HG03520 (cell line): ENCODE measurements at regions not wholly inside any gene's neighbourhood (a gene's known extent, or its start where the extent isn't known, plus 50 kb on each side); places are given as distances from the start of the nearest gene placed in this dataset.

Experiments
- ATAC-seq: cut with Tn5 transposase; IDR thresholded peaks from one replicate; pipeline ENCODE4 v1.9.1; 2021; ENCODE audit warnings: mild to moderate bottlenecking, moderate library complexity; ENCODE audit not compliant: unreplicated experiment

DNA sequence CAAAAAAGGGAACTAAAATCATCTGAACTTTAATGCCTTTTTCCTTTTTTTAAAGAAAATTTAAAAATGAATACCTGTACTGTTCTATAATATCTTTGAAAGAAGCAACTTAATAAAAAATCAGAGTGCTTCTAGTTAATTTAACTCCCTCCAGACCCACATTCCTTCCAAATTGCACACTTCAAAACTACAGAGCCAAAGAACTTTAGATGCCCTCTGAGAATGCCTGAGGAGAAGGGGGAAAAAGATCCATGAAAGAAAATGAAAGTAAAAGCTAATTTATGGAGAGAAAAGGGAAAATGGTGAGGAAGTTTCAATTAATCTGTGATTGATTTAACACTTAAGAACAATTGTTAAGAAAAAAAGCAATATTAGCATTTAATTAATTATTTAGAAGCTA, 1141.6 kb downstream of the IGSF11 start:
- no peak for ATAC-seq

DNA sequence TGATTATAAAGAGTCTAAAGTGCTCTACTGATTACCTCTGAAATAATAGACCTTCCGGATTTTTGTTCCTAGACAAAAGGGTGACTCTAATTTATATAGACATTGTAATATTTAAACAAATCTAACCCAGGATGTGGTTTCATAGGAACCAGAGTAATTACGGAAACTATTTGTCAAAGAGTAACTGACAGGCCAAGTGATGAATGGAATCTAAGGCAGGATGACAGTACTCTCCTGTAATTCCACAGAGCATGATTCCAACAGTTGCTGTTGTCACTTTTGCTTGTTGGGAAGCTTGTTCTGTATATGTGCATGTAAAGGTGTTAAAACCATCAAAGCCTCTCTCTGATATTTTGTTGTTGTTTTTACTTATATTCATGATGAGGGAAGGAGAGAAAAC, 1141.0 kb downstream of the IGSF11 start:
- no peak for ATAC-seq

DNA sequence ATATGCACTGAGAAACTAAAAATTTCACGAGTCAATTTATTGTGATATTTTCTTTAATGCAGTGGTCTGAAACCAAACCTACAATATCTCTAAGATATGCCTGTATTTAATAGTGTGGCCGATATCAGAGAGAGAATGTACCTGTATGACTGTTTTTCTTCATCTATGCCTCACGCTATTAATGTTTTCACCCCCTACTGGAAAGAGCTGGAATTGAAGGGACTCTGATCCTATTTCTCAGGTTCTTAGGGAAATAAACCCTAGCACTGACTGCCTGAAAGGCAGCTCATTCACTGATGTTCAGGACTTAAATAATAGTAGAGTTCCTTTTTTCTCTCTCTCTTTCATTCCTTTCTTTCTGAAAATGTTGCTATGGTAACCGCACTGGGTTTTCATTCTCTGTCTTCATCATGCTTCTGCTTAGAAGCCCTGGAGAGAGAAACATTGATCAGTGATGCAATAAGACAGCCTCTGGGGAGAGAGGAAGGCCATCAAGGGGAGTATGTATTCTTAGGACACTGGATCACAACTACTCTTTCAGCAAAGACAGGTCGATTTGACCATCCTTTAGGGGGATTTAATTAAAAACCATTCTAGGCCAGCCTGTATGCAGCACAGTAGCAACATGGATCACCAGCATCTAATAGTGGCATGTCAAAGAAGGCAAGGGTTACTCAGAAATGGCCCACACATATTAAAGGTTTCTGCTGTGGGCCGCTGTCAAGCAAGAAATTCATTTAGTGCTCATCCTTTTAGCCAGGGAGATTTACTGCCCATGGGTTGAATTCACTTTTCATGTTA, 1135.7 kb downstream of the IGSF11 start:
- ATAC-seq = peak; percentile 79

DNA sequence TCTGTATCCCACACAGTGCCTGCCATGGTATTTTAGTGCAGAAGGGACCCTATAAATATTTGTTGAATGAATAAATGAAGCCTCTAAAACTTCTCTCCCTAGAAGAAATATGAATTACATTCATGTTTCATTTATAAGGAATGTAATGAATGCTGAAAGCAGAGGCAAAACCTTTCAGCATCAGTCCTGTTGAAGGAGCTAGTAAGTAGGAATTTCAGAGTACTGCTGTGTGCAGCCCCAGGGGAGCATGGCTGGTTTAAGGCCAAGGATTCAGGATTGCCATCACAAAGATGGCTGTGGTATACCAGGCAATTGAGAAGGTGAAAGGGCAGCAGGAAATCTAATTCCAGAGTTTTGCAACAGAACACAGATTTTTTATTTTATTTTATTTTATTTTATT, 1131.4 kb downstream of the IGSF11 start:
- no peak for ATAC-seq

DNA sequence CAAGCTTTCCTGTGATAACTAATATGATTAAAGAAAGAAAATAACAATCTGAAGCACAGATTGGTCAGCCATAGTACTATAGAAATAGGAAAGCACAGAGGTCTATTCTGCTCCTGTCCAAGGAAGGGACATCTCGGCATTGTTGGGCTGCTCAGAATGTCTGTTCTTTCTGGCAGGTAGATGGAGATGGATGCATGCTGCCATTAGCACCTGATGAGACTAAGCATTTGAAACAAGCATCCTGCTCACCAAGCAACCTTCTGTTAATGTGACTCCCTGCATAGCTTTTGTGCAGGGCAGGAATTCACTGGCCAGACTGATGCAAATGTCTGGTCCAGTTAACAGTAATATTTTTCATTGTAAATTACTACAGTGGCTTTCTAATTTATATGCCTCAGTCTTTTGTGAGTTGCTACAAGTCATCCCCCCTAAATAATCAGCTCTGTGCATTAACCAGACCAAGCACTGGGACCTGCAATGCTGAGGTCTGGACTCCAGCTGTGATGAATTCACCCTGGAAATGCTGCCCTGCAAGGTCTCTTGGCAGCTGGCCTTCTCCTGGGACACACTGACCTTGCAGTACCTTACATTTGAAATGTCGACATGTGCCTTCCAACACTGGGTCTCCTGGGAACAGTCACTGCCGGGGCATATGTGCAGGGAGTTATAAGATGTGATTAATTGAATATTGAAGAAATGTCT, 1123.7 kb downstream of the IGSF11 start:
- ATAC-seq = no peak

DNA sequence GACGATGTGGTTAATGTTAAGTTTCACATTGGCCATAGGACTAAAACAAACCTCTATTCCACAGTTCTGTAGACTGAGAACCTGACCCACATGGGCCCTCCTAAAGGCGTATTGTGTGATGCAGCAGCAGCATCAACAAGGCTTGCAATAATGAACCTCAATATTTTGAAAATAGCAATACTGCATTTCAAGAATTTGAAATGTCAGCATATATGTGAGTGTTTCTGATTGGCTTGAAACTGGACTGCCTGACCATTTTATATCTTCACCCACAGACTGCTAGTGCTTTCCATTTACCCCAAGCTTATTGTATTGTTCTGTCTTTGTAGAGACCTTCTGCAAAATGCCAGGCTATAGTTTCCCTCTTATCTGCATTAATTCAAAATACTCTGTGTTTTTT, 1122.3 kb downstream of the IGSF11 start:
- no peak for ATAC-seq

DNA sequence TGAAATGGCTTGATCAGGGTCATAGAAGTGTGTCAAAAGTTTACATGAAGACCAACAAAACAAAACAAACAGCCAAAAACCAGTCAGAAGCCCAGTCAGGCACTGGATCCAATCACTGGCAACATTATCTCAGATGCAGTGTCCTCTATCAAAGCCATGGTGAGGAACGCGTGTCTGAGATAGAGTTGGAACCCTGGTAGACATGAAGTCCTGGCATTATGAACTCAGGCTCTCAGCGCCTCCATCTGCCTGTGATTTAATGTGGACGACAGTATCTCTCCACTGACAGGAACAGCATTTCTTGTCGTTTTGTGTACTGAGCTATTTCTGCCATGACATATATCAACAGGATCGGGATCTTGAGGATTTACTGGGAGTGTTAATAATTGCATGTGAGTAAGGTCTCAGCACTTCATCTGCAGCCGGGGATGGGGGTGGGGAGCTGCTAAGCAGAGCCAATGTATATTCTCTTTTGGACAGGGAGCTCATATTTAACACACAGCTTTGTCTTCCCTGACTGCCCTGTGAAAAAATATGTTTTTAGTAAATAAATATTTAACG, 1120.0 kb downstream of the IGSF11 start:
- no peak for ATAC-seq

DNA sequence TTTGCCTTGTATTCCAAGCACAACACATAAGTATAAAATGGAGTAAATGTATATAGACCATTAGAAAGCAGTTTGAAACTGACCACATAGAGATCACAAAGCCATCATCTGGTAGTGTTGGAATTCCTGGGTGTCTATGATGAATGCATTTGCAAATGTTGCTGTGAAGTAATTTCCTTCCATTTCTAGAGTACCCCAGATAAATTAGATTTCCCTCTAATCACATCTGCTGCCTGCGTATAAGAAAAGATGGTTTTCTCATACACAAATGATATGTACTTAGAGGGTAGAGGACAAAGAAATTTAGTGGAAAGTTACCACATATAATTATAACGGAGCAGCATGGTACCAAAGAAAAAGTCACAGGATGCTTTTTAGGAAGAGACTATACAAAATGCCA, 1117.8 kb downstream of the IGSF11 start:
- no peak for ATAC-seq

DNA sequence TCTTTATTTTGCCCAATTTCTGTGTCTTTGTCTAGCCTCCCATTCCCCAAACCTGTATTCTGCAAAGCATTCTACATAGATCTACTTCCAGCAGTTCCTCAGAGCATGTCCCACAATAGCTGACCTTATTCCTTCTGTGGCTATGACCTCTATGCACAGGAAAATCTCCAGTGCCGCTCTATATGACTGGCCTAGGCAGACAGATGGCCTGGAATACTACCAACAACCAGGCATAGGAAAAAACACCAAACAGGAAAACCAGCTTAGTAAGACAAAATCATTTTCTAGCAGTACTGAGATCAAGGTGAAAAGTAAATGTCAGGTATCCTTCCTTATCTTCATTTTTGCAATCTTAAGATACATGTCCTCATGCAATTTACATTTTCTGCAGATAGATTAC, 1115.0 kb downstream of the IGSF11 start:
- ATAC-seq = no peak

DNA sequence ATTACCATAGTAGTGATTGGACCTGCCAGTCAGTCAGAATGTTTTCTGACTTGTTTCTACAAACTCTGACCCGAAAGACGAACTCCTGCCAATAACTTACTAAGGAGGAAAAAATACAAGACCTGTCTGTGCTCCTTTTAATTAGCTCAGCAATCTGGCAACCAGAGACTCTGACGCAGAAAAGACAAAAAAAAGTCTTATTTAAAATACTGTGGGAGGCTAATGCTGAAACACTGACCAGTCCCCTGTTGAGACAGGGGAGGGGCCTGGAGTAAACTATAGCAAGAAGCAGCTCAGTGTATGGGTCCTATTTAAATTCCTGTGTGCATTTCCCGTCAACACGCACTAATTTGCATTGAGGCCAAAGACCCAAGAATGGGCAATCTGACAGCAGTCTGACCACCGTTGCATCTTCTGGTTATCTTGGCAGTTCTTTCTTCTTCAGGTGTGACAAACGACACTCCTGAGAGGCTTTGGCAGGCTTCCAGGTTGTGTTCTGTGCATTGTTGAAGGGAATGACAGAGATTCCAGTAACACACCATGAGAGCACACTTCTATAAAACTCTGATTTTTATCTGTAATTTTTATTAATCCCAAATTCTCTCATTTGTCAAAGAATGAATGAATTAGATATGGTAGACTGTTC, 1114.3 kb downstream of the IGSF11 start:
- ATAC-seq = no peak

DNA sequence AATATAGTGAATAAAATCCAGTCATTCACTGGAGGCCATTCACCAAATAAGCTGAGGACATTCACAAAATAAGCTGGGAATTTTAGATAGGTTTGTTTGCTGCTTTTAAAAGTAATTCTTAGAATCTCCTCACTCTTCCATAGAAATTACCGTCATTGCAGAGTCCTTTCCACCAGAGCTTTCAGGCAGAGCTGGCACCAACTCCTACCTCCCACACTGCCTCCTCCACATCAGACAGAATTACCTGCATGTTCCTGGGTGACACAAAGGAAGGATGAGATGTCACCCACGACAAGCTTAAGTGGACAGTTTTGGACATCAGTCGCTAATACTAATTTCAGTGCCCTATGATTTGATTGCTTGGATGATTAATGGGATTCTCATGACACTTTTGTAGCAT, 1113.2 kb downstream of the IGSF11 start:
- ATAC-seq = no peak

DNA sequence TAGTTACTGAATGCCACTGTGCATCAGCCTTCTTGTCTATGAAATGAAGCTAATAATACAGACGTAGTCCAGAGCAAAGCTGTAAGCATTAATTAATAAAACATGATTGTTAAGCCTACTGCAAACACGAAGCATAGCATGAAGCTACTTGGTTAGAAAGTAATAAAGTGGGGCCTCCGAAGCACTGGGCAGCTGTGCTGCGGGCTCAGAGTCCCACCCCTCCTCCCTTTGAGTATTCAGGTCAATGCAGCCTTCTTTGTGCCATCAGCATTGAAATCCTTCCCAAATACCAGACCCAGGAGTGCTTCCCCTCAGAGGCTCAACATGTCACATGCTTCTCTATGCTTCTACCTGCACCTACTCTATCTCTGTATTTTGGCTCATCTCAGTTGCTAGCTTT, 1112.6 kb downstream of the IGSF11 start:
- no peak for ATAC-seq

DNA sequence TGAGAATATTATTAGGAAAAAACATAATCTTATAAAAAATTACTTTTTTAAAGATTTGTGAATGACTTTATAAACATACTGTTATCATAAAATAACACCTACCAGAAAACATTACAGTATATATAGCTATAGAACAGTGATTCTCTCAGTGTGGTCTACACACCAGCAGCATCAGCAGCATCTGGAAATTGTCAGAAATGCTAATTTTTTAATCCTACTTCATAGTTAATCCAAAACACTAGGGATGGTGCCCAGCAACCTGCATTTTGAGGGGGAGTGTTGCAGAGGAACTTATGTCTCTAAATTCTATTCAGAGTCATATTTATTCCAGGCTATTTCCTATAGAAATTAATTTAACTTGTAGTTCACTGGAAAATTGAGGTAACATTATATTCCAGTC, 1107.8 kb downstream of the IGSF11 start:
- ATAC-seq = no peak

DNA sequence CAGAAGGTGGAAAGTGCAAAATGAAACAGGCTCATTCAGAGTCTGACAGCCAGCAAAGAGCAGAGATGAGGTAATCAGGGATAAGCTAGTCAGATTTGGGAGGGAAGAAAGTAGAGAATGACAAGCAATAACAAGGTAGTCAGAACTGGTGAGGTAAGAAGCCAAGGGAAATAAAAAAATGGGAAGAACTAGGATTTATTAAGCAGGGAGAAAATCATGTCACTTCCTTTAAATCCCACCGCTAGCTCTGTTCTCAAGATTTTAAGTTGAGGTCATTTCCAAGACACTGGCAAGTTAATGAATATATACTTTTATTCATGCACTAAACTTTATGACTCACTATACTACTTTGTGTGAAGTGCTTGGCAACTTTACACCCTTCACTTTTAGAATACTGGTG, 1106.8 kb downstream of the IGSF11 start:
- ATAC-seq = no peak

DNA sequence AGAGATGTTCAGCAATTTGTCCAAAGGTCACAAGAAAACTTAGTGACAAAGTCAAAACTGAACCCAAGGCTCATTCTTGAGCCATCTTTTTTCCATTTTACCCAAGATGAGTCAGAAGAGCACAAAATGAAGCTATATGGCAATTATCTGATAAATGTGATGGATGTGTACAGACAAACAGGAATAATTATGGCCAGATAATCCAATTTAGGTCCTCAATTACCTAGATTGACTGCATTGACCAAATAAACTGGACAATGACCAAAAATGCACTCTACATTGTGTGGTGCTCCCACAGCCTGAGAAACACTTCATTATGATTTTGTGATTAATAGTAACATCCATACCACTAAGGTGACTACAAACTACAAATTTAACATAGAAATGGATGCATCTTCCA, 1105.8 kb downstream of the IGSF11 start:
- no peak for ATAC-seq

DNA sequence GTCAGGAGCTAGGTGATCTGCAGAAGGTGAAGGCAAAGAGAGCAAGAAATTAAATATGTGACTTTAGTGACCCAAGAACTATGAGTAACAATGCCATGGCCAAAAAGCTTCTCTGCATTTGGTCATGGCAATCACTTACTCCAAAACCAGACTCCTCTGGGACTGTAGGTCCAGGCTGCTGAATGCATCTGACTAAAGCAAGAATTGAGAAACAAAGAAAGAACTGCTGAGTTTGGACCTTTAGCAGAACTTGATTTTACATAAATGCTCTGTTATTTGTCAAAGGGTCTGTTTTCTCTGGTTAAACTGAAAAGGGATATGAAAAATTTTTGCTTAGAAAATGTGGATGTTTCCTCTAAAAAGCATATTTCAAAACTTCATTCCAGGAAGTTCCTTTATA, 1102.2 kb downstream of the IGSF11 start:
- ATAC-seq = no peak

DNA sequence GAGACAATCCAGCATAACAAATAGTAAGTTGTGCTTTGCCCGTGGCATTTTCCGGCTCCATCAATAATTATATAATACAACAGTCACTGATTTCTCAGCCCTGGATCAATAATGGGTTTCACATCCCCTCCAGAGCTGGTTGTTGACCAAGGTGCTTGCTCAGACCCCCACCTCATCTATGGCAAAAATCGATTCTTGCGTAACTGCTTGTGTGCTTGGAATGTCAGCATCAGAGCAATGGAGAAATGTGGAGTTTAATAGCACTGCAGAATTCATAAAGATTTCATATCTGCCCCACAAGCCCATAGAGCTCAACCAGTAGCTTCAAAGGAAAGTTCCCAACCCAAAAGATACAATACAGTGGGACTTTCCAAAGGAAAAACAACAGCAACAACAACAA, 1098.5 kb downstream of the IGSF11 start:
- no peak for ATAC-seq

DNA sequence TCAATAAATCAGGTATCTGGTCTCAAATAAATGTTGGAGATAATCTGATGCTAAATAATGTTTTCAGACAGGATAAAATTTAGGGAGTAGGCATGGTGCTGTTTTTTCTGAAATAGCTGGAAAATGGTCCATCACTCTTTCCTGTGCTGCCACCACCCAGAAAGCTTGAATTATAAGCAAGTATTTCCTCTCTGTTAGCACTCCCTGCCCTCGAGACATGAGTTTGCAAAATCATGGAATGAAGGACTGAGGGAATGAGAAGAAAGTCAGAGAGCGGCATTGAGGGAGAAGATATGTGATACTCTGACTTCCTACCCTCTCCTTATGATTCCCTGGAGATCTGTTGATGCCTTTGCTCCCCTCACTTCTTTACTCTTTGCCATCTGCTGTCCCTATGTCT, 1095.7 kb downstream of the IGSF11 start:
- ATAC-seq = no peak

DNA sequence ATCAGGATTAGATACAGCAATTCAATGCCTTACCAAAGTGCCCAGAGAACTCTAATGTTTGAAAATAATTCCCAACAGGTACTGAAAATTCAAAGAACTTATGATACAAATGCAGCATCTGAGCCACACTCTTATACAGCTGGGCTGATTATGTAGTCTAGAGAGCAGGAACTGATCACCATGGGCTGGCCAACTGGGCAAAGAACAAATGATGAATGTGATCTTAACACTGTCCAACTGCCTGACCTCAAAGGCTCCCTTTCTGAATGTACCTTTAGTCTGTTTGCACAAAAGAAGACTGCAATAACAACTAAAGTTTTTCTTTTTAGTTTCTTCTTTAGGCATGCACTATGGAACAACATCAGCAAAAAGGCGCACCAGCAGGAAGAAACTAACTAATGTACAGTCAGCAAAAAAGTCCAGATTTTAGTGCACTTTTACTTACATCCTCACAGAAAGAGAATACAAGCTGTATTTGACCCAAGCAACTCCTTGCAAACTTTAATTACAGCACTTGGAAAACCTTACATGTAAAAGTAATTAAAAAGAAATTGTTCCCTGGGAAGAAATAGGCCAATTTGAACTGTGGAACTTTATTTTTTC, 1095.1 kb downstream of the IGSF11 start:
- ATAC-seq = no peak

DNA sequence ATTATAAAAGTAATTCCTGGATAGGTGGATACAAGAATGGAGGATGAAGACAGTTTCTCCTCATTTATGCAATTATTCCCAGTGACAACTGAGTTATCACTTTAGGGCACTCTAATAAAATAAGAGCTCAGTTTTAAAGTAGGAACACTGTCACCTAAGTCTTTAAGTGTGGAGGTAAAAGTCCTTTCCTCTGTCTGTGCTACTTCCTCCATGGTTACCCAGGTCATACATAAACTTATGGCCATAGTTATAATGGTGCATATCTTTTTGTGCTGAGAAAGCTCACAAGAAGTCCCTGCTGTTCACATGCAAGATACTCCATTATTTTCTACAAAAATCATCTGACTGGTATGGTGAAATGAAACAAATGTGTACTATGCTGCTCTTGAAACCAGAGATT, 1093.6 kb downstream of the IGSF11 start:
- ATAC-seq = no peak

DNA sequence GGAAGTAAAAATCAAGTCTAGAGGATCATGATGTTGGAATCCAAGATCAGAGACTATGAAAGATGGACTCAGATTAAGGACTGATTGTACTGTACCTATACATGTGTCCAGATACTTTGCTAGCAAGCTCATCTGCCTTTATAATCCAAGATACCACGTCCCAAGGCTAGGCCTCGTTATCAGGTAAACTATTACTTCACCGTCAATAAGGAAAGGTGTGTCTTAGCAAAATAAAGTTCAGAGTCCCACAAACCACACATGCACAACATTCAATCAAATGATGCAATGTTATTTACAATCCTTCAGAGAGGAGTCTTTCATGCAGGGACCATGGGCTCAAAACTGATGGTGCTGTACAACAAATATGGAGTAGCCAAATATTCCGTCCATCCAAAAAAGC, 1092.9 kb downstream of the IGSF11 start:
- no peak for ATAC-seq
